ENCODE measurements at regions not wholly inside any gene's neighbourhood (a gene's known extent, or its start where the extent isn't known, plus 50 kb on each side); places are given as distances from the start of the nearest gene placed in this dataset.

- no peak for DNase-seq
Measured at GRCh38 chr12:94070520-94070919, 77.9 kb upstream of the PLXNC1 start.

- DNase-seq, result no peak
Measured at GRCh38 chr12:94071258-94071657, 77.1 kb upstream of the PLXNC1 start.

DNA sequence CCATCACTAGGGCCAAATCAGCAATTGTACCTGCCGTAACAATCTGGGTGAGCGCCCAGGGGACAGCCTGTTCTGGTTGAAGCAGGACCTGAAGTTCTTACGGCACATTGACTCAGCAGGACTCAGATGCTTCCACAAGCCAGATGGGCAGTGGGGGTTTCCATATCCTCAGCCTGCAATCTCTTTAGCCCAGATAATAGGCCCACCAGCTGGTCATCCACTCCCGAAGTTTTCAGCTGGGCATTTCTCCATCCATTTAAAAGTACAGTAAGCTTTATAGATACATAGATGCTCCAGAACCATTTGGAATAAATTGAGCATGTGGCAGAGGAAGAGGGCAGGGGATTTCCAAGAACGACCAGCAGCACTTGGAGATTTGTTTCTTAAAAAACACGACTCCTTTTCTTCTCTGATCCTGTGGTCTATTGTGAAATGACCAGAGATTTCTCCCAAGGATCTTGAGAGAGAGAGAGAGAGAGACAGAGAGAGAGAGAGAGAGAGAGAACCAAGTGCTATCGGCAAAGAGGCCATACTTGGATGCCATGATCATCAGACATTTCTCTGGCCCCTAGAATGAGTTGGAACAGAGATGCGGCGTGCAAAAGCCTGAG is 74.8 kb upstream of the PLXNC1 start:
- DNase-seq, result no peak

- no peak for DNase-seq
Measured at GRCh38 chr12:94074216-94074979, 74.0 kb upstream of the PLXNC1 start.

- DNase-seq, result peak; percentile 86
Measured at GRCh38 chr12:94074980-94075629, 73.3 kb upstream of the PLXNC1 start.

DNA sequence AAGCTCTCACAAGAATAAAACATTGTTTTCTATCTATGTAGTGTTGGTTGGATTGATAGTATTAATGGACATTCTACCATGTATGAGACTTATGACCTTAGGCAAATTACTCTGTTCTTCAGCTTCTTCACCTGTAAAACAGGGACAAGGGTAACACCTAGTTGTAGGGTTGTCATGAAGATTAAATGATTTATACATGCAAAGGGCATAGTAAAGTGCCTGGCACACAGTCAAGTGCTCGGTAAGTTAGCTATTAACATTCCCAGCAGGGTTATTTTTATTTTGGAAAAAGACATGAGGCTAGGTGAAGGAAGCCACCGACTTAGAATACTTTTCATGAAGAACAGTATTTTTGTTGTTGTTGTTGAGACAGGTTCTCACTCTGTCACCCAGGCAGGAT is 71.2 kb upstream of the PLXNC1 start:
- DNase-seq, result no peak

- no peak for DNase-seq
Measured at GRCh38 chr12:94078138-94078723, 70.1 kb upstream of the PLXNC1 start.

GRCh38 chr12:94078736-94079509 is 69.5 kb upstream of the PLXNC1 start:
- DNase-seq, result no peak

DNA sequence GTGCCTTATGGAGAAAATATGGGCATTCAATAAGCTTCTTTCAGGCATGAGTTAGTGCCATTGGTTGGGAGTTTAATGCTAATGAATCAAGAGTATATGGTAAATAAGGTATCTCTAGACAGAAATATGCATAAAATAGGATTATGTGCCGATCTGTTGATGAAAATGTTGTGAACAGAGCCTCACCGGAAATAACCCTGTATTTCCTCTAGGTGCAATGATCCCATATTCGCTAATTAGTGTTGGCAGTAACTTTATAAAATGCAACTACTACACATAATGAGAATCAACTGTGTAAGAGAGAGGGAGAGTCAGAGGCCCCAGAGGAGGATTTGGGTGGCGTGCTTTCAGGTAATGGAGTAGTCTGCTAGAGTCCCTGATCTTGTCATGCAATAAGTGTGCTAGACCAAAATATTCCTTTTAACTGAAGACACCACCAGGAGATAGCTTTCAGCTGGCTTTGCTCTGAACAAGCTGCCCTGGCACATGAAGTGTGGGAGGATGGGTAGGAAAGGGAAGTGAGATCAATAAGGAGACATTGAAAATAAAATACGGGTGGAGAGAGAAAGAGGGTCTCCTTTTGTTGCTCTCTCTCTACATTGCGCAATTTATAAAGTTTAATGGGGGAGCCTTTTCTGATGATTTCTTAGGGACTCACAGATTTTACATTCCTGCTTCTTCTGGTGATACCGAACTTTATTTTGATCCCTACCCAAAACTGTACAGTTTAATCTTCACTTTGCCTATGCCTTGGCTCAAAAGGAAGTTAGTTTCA is 68.6 kb upstream of the PLXNC1 start:
- DNase-seq, result no peak

GRCh38 chr12:94080341-94081009 is 67.9 kb upstream of the PLXNC1 start:
- DNase-seq, result no peak

DNA sequence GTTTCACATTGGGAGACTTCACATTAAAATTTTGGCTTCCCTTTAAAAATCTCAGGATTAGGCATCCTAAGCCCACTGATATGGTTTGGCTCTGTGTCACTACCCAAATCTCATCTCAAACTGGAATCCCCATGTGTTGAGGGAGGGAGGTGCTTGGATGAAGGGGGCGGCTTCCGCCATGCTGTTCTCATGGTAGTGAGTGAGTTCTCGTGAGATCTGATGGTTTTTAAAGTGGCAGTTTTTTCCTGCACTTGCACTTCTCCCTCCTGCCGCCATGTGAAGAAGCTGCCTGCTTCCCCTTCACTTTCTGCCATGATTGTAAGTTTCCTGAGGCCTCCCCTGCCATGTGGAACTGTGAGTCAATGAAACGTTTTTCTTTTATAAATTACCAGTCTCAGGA is 65.7 kb upstream of the PLXNC1 start:
- DNase-seq, result no peak

DNA sequence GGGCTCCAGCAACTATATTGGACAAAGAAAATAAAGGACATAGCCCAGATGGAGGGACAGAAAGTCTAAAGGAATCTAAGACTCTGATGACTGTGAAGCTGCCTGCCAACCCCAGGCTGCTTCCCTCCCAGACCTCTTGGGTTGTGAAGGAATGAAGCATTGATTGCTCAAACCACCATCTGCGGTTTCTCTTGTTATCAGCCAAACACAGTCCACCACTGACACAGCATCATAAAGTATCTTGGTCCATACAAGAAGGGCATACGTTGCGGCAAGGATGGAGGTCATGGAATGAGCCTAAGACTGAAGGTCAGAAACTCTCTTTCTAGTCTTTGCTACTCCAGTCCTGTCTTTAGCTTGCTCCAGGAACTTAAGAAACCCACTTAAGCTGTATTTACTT is 58.5 kb upstream of the PLXNC1 start:
- peak; percentile 44 for DNase-seq

- no peak for DNase-seq
Measured at GRCh38 chr12:94091624-94092023, 56.8 kb upstream of the PLXNC1 start.

- DNase-seq, result peak; percentile 79
Measured at GRCh38 chr12:94092516-94093241, 55.7 kb upstream of the PLXNC1 start.

GRCh38 chr12:94094700-94095099 is 53.7 kb upstream of the PLXNC1 start:
- DNase-seq, result no peak

- no peak for DNase-seq
Measured at GRCh38 chr12:94095618-94096017, 52.8 kb upstream of the PLXNC1 start.

DNA sequence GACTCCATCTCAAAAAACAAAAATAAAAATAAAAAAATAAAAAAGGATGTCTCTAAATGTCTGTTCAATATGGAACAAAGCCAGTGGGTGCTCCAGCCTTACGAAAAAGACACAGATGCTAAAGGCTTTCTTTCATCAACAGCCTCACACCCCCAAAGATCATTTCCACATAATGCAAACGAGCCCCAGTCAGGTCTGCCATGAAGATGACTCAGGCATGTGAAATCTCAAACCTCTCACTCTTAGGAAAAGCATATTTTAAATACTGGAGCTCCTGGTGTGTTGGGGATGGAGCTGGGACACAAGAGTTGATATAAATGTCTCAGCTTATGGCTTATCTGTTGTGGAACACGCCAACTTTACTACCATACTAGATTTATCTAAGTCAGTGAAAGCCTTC is 49.9 kb upstream of the PLXNC1 start:
- peak; percentile 87 for DNase-seq
